ENCODE measurements at regions not wholly inside any gene's neighbourhood (a gene's known extent, or its start where the extent isn't known, plus 50 kb on each side); places are given as distances from the start of the nearest gene placed in this dataset.

- DNase-seq: no peak
- Histone ChIP-seq H3K27me3 (no peaks in the 10 kb centered on the region), H3K27ac (no peak overlapping the region), H3K36me3 (no peaks in the 10 kb centered on the region), H3K4me3 (replicated peaks in 1 of 3) (no peak overlapping the region), H3K4me1 (peaks cover 15 to 20% of the 10 kb centered on the region in 2 donors), H3K9me3 (no peaks in the 10 kb centered on the region)
- intact Hi-C loops (cut with DNase I): no loop called here
- 88 to 90% methylated on average over 4 of the region's 4 CpGs for WGBS, 2 donors
- TF ChIP-seq POLR2A (IDR thresholded peaks at IDR 0.05) (no peak), CTCF (IDR thresholded peaks at IDR 0.05) (no peak)
Measured at GRCh38 chr18:45171679-45172191, 443.5 kb upstream of the SLC14A2 start.

- intact Hi-C loops (cut with DNase I): no loop called here
- no peak overlapping the region for H3K27ac ChIP-seq
- 91 to 94% methylated on average over 2 of the region's 2 CpGs for WGBS, 2 donors
- no peaks in the 10 kb centered on the region for H3K36me3 ChIP-seq
- no peaks in the 10 kb centered on the region for H3K27me3 ChIP-seq
- DNase-seq: no peak
- TF ChIP-seq CTCF (IDR thresholded peaks at IDR 0.05) (no peak), POLR2A (IDR thresholded peaks at IDR 0.05) (no peak)
- H3K9me3 ChIP-seq: no peaks in the 10 kb centered on the region
- peaks cover 15 to 20% of the 10 kb centered on the region in 2 donors for H3K4me1 ChIP-seq
- no peak overlapping the region for H3K4me3 ChIP-seq (replicated peaks in 1 of 3)
Measured at GRCh38 chr18:45173327-45173726, 441.9 kb upstream of the SLC14A2 start.

GRCh38 chr18:45173799-45174519 lies 441.3 kb upstream of the SLC14A2 start:
- DNase-seq: no peak
- intact Hi-C loops (cut with DNase I): no loop called here
- no peak for TF ChIP-seq CTCF (IDR thresholded peaks at IDR 0.05)
- Histone ChIP-seq H3K4me3 (replicated peaks in 1 of 3) (no peak overlapping the region), H3K36me3 (no peaks in the 10 kb centered on the region), H3K9me3 (no peaks in the 10 kb centered on the region), H3K27ac (no peak overlapping the region), H3K4me1 (peaks cover 12 to 15% of the 10 kb centered on the region in 2 donors), H3K27me3 (no peaks in the 10 kb centered on the region)
- WGBS, 2 donors: 82 to 96% methylated on average over 2 of the region's 2 CpGs

GRCh38 chr18:45174629-45175136 lies 440.6 kb upstream of the SLC14A2 start:
- Histone ChIP-seq H3K9me3 (no peaks in the 10 kb centered on the region), H3K27ac (no peak overlapping the region), H3K4me1 (peaks cover 5 to 7% of the 10 kb centered on the region in 2 donors), H3K27me3 (no peaks in the 10 kb centered on the region), H3K36me3 (no peaks in the 10 kb centered on the region), H3K4me3 (replicated peaks in 1 of 3) (no peak overlapping the region)
- WGBS, 2 donors: 73 to 87% methylated on average over 3 of the region's 3 CpGs
- no peak for DNase-seq
- intact Hi-C loops (cut with DNase I): no loop called here
- TF ChIP-seq CTCF (IDR thresholded peaks at IDR 0.05) (no peak), POLR2A (IDR thresholded peaks at IDR 0.05) (no peak)

GRCh38 chr18:45175511-45175910 lies 439.8 kb upstream of the SLC14A2 start:
- TF ChIP-seq CTCF (IDR thresholded peaks at IDR 0.05) (no peak), POLR2A (IDR thresholded peaks at IDR 0.05) (no peak)
- 88 to 92% methylated on average over 2 of the region's 2 CpGs for WGBS, 2 donors
- intact Hi-C loops (cut with DNase I): no loop called here
- no peaks in the 10 kb centered on the region for H3K9me3 ChIP-seq
- no peaks in the 10 kb centered on the region for H3K36me3 ChIP-seq
- DNase-seq: no peak
- no peaks in the 10 kb centered on the region for H3K27me3 ChIP-seq
- H3K4me1 ChIP-seq: no peaks in the 10 kb centered on the region
- no peak overlapping the region for H3K4me3 ChIP-seq (replicated peaks in 1 of 3)
- no peak overlapping the region for H3K27ac ChIP-seq
